ENCODE measurements at regions not wholly inside any gene's neighbourhood (a gene's known extent, or its start where the extent isn't known, plus 50 kb on each side); places are given as distances from the start of the nearest gene placed in this dataset.
"Not testable (repeated sequence)": the region's sequence is repeated elsewhere in the genome, so short reads cannot be mapped to it uniquely, and the experiment has no call there.

DNA sequence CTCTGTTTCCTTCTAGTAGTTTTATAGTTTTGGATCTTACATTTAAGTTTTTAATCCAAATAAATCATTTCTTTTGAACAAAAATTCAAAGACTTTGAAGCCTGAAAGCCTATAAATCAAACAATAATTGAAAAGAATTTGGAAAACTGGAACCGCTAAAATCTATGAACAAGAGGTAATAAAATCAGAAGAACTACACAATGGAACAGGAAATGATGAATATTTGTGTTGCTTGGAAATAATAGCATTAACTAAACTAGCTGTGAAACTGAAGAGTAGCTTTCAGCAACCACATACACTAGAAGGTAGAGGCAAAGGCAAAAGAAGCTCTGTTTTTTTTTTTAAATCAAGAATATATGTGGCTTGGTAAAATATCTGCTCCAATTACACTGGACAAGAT lies 147.9 kb upstream of the ABI3BP start:
- no peak for DNase-seq (ENCODE audit: low spot score)

DNA sequence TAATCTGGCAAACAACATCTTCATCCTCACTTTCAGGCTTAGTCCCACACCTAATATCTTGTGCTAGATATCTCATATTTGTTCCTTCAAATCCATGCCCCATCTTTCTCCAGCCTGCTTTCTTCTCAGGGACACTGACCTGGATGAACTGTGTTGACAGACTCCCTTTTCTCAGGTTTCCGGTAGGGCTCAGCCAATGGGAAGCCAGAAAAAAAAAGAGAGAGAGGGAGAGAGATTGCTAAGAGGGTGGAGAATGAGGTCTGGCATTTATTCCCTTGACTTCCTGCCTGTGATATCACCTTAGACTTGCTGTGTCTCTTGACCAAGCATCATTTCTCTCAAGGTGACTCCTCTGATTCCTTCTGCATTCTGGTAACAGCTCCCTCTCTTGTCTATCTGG lies 145.6 kb upstream of the ABI3BP start:
- DNase-seq (ENCODE audit: low spot score), result no peak

DNA sequence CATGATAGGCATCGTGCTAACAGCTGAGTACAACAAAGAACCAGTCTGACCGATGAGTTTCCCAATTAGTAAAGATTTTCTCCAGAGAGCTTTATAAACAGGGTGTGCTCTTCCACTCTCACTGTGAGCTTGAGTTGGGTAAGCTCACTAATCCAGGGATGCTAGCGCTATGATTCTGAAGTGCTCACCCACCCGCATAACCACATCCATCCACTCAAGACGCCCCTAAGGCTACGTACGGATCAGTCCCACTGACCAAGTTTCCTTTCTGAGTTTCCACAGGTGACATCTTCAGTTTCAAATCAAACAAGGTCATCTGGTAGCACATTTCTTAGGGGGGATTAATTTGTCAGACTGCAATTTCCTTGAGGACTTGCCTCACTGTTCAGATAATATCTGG lies 141.1 kb upstream of the ABI3BP start:
- DNase-seq (ENCODE audit: low spot score), result no peak

DNA sequence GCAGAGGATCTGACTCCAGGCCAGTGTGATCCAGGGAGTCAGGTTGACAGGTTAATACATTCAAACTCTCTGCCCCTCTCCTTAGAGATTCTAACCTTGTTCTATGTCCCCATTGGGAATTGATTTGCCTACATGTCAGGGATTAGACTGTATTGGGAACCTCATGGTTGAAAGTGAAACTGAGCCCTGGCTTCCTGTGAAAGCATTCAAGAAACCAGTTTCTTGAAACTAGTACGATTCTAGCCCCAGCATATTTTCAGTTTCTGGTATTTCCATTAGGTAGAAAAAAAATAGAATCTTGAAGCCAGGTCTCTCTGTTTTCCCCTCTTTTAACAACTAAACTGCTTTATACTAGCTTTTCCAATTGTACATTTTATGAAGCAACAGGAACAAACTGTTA lies 140.4 kb upstream of the ABI3BP start:
- DNase-seq (ENCODE audit: low spot score), result no peak

DNA sequence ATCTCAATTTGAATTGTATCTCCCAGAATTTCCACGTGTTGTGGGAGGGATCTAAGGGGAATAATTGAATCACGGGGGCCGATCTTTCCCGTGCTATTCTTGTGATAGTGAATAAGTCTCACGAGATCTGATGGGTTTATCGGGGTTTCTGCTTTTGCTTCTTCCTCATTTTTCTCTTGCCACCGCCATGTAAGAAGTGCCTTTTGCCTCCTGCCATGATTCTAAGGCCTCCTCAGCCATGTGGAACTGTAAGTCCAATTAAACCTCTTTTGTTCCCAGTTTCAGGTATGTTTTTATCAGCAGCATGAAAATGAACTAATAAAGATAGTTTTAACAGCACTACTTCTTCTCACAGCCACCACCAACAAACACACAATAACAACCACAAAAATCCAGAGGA lies 140.0 kb upstream of the ABI3BP start:
- not testable (repeated sequence) for DNase-seq (ENCODE audit: low spot score)

DNA sequence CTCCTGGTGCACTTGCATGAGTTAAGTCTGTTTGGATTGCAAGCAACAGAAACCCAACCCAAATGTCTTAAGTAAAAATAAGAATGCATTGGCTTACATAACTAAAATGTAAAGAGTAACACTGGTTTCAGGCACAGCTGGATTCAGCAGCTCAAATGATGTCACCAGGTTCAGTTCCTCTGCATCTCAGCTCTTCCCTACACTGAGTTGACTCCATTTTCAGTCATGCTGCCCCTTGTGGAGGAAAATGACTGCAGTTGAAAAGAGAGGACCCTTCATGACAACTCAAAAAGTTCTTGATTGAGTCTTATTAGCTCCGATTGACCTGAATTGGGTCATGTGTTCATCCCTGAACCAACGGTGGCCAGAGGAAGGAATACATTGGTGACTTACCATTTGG lies 138.5 kb upstream of the ABI3BP start:
- DNase-seq (ENCODE audit: low spot score), result peak; percentile 22

DNA sequence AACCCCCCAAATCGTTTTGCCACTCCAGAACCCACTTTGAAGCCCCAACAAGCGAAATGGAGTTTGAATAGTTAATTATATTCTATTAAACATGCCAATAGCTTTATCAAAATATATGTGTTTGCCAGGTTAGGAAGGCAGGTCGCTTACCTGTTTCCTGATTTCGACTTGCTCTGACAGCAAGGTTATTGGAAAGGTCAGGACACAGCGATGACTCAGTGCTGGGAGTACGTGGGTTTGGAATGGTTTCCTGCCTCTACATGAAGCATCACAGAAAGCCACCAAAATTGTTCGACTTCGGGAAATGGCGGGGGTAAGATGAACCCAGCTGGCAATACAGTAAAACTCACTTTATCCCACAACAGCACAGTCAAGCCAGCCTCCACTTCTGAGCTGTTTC lies 135.6 kb upstream of the ABI3BP start:
- no peak for DNase-seq (ENCODE audit: low spot score)

DNA sequence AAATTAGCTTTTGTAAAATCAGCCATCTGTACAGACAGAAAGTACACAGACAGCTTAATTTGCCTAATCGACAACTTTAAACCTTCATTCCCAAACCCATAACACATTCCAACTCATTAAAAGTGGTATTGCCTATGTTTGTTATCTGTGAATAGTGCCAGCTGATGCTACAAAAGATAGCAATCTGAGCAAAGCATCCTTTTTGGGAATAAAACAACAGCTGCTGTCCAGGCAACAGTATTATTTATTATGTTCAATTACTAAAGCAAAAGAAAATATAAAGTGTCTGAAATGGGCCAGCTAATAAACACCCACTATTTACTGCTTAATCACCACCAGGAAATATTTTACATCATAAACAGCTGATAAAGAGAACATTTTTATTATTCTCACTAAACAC lies 134.8 kb upstream of the ABI3BP start:
- DNase-seq (ENCODE audit: low spot score), result no peak

DNA sequence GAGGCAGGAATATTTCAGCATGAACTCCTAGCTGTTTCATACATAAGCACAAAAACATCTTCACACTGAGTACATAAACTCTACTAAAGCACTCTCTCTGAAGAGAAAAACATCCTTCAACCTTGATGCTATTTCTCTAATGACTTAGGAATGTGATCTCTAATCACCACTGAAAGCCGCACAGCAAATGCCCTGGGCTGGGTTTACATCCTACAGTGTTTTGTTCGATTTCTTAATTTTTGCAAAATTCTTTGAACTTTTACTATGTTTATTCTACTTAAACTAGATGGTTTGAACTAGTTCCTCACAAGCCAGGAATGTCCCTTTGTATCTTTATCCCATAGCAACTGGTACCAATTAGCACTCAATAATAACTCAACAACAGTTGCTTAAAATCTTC lies 130.9 kb upstream of the ABI3BP start:
- DNase-seq (ENCODE audit: low spot score), result no peak

DNA sequence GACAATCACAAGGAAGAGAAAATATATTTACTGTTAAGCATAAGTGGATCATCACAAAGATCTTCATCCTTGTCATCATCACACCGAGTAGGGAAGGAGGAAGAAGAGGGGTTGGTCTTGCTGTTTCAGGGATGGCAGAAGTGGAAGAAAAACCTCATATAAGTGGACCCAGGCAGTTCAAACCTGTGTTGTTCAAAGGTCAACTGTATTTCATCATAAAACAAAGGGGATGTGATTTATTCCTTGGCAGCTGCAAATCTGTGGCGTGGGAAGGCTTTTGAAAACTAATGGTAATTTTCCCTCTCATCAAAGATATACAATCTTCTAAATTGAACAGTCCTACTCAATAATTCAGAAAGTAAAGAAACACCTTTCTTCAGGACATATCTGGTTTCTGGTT lies 129.9 kb upstream of the ABI3BP start:
- no peak for DNase-seq (ENCODE audit: low spot score)

DNA sequence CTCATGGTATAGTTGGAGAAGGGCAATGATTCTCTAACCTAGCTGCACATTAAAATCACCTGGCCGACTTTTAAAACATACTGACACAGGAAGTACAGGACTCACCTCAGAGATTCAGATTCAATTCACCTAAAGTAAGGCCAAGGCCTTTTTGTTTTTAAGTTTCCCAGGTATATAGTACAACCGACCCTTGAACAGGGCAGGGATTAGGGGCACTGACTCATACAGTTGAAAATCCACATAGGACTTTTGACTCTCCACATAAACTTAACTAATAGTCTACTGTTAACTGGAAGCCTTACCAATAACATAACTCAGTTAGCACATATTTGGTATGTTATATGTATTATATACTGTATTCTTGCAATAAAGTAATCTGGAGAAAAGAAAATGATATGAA lies 129.5 kb upstream of the ABI3BP start:
- no peak for DNase-seq (ENCODE audit: low spot score)

DNA sequence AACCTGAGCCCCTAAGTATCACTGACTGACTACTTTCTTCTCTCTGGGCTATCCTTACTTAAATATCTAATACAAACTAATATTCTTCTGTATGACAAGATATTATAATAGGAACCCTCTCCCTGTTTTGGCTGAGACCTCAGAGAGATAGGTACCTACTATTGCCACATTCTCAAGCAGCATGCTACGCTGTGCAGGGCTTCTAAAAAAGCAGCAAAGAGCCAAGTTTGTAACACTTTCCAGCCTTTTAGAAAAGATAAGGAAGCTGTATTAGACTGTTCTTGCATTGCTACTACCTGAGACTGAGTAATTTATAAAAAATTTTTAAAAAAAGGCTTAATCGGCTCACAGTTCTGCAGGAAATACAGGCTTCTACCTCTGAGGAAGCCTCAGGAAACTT lies 126.8 kb upstream of the ABI3BP start:
- no peak for DNase-seq (ENCODE audit: low spot score)

DNA sequence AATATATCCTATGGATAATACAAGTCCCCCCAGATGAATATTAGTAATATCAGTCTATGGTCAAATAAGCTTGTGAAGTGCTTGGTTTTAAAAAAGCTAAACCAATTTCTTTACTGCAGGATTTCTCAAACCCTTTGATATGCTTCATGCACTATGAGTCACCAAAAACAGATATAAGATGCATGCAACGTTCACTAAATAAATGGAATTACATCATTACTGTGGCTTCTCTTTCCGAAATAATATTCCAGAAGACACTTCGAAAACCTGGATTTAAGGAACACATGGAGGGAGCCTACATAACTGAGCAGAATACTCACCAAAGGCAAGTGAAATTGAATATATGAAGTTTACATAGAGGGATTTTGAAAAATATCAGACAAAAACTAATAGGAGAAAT lies 126.3 kb upstream of the ABI3BP start:
- DNase-seq (ENCODE audit: low spot score), result no peak

DNA sequence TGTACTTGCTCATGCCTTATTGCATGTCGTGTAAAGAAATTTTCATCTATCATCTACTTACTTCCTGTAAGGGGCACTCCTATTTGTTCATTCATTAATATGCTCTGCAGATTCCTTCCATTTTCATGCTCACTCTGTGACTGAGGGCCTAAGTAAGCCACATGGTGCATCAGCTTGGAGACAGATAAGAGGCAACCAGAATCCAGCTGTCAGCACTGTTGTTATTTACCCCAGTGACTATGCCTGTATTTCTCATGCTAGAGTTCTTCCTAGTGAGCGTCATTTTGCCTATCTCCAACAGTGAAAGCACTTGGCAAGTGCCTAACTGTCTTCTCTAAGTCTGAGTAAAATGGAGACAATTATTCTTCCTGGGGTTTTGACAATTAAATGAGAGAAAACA lies 124.8 kb upstream of the ABI3BP start:
- no peak for DNase-seq (ENCODE audit: low spot score)

DNA sequence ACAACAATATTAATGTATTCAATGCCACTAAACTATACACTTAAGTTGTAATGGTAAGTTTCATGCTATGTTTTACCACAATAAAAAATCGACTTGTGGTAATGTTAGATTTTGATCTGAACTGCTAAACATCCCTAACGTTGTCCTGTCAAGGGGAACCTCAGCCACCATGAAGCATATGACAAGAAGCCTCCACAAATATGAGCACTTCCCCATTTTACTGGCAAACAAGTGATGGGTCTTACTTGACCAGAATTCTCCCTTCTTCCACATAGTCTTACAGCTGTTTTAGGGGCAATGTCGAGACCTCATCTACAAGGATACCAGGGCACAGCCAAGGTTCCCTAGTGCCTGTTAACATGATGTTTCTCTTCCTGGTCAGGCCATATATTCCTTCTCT lies 124.2 kb upstream of the ABI3BP start:
- DNase-seq (ENCODE audit: low spot score), result no peak

DNA sequence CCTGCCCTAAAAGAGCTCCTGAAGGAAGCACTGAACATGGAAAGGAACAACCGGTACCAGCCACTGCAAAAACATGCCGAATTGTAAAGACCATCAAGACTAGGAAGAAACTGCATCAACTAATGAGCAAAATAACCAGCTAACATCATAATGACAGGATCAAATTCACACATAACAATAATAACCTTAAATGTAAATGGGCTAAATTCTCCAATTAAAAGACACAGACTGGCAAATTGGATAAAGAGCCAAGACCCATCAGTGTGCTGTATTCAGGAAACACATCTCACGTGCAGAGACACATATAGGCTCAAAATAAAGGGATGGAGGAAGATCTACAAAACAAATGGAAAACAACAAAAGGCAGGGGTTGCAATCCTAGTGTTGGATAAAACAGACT lies 117.1 kb upstream of the ABI3BP start:
- DNase-seq (ENCODE audit: low spot score), result not testable (repeated sequence)

DNA sequence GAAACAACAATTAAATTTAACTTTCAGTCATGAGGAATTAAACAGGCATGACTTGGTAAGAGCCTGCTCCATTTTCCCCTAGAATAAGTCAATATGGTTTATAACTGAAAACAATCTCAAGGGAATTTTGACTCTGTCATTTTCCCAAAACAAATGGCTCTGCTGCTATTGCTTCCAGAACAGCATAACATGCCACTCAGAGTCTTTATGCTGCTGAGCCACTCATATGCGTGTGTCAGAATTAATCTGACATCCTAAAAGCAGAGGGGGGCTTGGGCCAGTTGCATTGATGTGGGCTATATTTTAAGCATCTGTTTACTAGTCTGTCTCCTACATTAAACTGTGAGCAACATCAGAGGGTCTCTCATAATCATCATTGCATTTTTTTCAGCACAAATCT lies 111.1 kb upstream of the ABI3BP start:
- no peak for DNase-seq (ENCODE audit: low spot score)

DNA sequence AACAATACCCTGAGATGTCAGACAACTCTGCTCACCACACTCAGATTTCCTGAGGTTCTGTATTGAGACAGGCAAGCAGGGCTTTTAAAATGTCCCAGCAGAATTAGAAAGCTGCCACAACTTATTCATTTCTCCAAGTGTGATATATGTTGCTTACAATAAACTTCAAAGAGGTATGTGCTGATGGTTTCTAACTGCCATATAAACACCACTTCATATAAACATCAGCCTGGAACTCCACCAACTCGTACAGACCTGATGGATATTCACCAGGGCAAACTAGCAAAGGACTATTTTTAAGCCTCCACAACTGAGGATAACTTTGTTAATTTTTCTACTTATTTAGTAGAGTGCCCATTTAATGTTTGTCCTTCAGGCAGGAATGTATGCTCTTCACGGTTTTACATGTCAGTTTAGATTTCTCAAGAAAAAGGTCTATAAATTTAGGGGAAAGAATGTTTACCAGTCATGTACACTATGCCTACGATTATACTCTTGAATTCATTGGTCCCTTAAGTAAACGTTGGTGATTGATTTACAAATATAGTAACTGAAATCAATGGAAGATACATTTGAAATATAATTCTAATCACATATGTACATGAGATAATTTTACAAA lies 109.6 kb upstream of the ABI3BP start:
- DNase-seq (ENCODE audit: low spot score), result no peak

DNA sequence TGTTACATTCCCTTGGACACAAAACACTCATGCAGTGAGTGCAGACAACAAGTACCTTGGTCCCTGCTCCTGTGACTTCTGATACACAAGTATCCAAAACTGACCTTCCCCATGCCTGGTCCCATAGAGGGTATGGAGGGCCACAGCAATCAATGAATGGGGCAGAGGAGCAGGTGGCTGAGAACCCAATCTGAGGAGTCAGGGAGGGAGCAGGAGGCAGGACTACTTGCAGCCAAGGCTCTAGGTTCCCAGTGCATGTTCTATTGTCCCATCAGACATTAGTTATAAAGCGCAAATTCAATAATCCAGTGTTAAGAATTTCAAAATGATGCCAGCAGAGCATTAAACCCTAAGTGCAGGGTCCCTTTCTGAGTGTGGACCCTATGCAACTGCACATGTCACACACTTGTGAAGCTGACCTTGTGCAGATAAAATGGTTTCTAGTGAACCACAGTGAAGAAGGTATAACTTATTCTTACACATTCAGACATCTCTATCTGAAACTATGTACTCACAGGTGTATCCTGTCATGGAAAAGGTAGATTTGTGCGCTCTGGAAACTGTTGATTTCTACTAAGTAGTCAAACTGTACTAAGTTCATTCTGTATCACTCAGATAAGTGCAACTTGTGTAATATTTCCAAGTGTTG lies 107.3 kb upstream of the ABI3BP start:
- DNase-seq (ENCODE audit: low spot score), result no peak

DNA sequence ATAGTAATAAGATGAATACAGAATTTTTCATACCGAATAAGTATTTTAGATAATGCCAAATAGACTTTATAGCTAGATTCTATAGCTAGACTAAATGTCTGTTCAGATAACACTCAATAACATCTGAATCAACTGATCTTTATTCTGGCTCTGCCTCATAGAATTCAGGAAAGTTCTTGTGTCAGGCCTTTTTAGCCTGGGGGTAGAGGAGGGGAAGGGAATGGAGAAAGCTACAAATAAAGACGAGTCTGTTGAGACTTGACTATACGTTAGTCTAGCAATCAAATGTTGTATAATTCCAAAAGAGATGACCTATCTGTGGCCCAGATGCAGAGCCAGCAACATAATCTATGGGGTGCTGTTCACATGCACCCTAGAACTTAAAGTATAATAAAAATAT lies 106.6 kb upstream of the ABI3BP start:
- no peak for DNase-seq (ENCODE audit: low spot score)

DNA sequence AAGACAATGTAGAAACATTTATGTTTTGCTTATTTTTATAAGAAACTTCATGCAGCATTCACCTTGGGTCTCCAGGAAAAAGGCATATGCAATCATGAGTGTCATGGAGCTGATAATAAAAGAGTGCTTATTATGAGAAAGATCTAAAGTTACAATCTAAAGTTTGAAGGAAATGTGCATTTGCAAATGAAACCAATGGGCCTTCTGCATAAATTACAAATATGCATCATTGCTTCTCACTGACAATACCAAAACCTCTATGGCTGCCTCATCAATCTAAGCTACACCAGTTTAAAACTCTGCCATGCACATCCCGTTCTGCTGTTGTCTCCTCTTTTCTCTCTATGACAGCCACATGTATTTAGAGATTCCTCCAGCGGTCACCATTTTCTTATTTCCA lies 103.2 kb upstream of the ABI3BP start:
- no peak for DNase-seq (ENCODE audit: low spot score)

DNA sequence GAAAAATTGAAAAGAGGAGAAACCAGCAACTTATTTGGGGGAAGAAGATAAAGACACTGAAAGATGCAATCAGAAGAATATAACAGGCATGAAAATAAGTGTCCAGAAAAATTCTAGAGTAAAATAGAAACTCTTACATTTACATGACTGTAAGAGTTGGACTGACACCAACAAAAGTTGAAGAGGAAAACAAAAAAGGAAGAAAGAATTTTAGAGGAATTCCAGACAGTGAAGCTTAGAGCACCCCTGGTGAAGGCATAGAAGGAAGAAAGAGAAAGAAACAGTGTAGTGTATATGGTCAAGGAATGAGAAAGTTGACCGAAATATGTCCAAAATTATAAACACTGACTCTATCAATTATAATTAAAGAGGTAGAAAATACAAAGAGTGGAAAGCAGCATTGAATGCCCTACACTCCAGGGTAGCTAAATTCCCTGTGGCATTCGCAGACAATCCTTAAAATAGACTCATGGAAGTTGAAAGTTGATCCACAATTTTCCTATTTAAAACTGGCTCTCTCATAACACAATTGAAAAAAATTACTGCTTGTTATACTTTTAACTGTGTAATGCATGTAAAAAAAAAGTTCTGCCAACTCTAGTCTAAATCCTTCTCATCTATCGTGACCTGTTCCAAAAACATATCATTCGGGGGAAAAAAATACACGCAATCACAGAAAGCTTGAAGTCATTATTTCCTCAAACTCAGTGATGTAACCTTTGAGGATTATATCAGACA lies 102.6 kb upstream of the ABI3BP start:
- DNase-seq (ENCODE audit: low spot score), result no peak

DNA sequence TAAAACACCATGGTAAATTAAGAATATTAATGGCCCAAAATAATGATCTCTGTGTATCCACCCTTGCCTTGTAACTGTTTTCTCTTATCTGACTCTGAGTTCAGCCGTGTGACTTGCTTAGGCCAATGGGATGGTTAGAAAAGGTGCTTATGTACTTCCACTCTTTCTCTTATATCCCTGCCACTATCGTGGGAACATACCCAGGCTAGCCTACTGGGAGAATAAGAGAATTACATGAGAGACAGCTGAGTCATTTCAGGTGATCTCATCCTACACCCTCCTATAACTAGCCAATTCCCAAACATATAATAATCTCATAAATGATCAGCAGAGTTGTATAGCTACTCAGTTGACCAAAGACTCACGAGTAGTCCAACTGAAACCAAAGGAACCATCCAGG lies 98.3 kb upstream of the ABI3BP start:
- peak; percentile 15 for DNase-seq (ENCODE audit: low spot score)

All from HT-29 (cell line).